Prostate gland (tissue), 2 donors: ENCODE measurements at regions not wholly inside any gene's neighbourhood (a gene's known extent, or its start where the extent isn't known, plus 50 kb on each side); places are given as distances from the start of the nearest gene placed in this dataset.
A peak's percentile ranks its signal among the peaks of the same experiment; 100 is the strongest.

Source experiments
- CTCF ChIP-seq, 4 experiments: fragments of 200-600 bp in 2 of 4; fragments of 450-650 bp in 2 of 4; sonication (generic) in 2 of 4; IDR thresholded peaks; 1 replicate in 3 of 4; 2 replicates in 1 of 4; pipeline ENCODE4 v1.5.1; 2016 to 2019; ENCODE audit warnings: antibody characterized with exemption in 4 of 4, mild to moderate bottlenecking in 2 of 4, moderate library complexity in 2 of 4
- POLR2AphosphoS5 ChIP-seq: sonication (generic); formaldehyde crosslinking; IDR thresholded peaks from one replicate; pipeline ENCODE4 v1.6.1; 2017; ENCODE audit warnings: antibody characterized with exemption

GRCh38 chrX:136953867-136954787 lies 73.6 kb upstream of the RBMX start:
- TF ChIP-seq CTCF (IDR thresholded peaks at IDR 0.05), result peak in 3 of 4 experiments; percentile 18 to 33 (median 25)
- TF ChIP-seq POLR2AphosphoS5, result no peak
